GM21825 (cell line): ENCODE measurements at regions not wholly inside any gene's neighbourhood (a gene's known extent, or its start where the extent isn't known, plus 50 kb on each side); places are given as distances from the start of the nearest gene placed in this dataset.

Experiments
- ATAC-seq: cut with Tn5 transposase; IDR thresholded peaks from one replicate; pipeline ENCODE4 v1.9.1; 2021; ENCODE audit warnings: mild to moderate bottlenecking, moderate library complexity; ENCODE audit not compliant: unreplicated experiment

- no peak for ATAC-seq
Observed at GRCh38 chr5:91712718-91713117, 329.6 kb upstream of the ARRDC3 start.

GRCh38 chr5:91707521-91707841 is 324.4 kb upstream of the ARRDC3 start:
- ATAC-seq = no peak

GRCh38 chr5:91706785-91707520 is 323.8 kb upstream of the ARRDC3 start:
- ATAC-seq = no peak

- ATAC-seq = no peak
Observed at GRCh38 chr5:91703128-91703527, 320.0 kb upstream of the ARRDC3 start.

GRCh38 chr5:91699429-91699828 is 316.3 kb upstream of the ARRDC3 start:
- no peak for ATAC-seq

- no peak for ATAC-seq
Observed at GRCh38 chr5:91691592-91691991, 308.5 kb upstream of the ARRDC3 start.

GRCh38 chr5:91690921-91691320 is 307.8 kb upstream of the ARRDC3 start:
- ATAC-seq = no peak

GRCh38 chr5:91687430-91687829 is 304.3 kb upstream of the ARRDC3 start:
- no peak for ATAC-seq

GRCh38 chr5:91684625-91685024 is 301.5 kb upstream of the ARRDC3 start:
- ATAC-seq = no peak

GRCh38 chr5:91670563-91670962 is 287.4 kb upstream of the ARRDC3 start:
- no peak for ATAC-seq

GRCh38 chr5:91670122-91670521 is 287.0 kb upstream of the ARRDC3 start:
- ATAC-seq = no peak

- ATAC-seq = no peak
Observed at GRCh38 chr5:91668261-91668660, 285.1 kb upstream of the ARRDC3 start.

- ATAC-seq = no peak
Observed at GRCh38 chr5:91652678-91653077, 269.6 kb upstream of the ARRDC3 start.

- no peak for ATAC-seq
Observed at GRCh38 chr5:91651704-91652103, 268.6 kb upstream of the ARRDC3 start.

GRCh38 chr5:91645347-91645746 is 262.2 kb upstream of the ARRDC3 start:
- no peak for ATAC-seq

- ATAC-seq = no peak
Observed at GRCh38 chr5:91643797-91644196, 260.7 kb upstream of the ARRDC3 start.

- ATAC-seq = no peak
Observed at GRCh38 chr5:91642581-91642980, 259.5 kb upstream of the ARRDC3 start.

- no peak for ATAC-seq
Observed at GRCh38 chr5:91641730-91642350, 258.7 kb upstream of the ARRDC3 start.

- ATAC-seq = no peak
Observed at GRCh38 chr5:91639744-91640143, 256.6 kb upstream of the ARRDC3 start.

- no peak for ATAC-seq
Observed at GRCh38 chr5:91638010-91638409, 254.9 kb upstream of the ARRDC3 start.

- no peak for ATAC-seq
Observed at GRCh38 chr5:91635950-91636734, 253.0 kb upstream of the ARRDC3 start.

GRCh38 chr5:91632871-91633270 is 249.8 kb upstream of the ARRDC3 start:
- ATAC-seq = no peak
